Mesendoderm (in vitro differentiated cells): ENCODE measurements at regions not wholly inside any gene's neighbourhood (a gene's known extent, or its start where the extent isn't known, plus 50 kb on each side); places are given as distances from the start of the nearest gene placed in this dataset.

ENCODE experiments used
- DNase-seq: peaks from one replicate; pipeline ENCODE4 v3.0.0; 2013
- H2AK5ac ChIP-seq: 2 replicates; pipeline ENCODE4 v1.6.1; 2013; ENCODE audit warnings: low read length, inconsistent platforms
- H2BK120ac ChIP-seq: 2 replicates; pipeline ENCODE4 v1.6.1; 2013; ENCODE audit warnings: low read depth, mild to moderate bottlenecking, low read length, moderate library complexity, mixed read lengths
- H2BK15ac ChIP-seq: replicated peaks from 2 replicates; pipeline ENCODE4 v1.6.1; 2013; ENCODE audit warnings: low read depth, mild to moderate bottlenecking, moderate library complexity
- H2BK5ac ChIP-seq: 2 replicates; pipeline ENCODE4 v1.6.1; 2013; ENCODE audit warnings: low read length, inconsistent platforms
- H3K18ac ChIP-seq: 2 replicates; pipeline ENCODE4 v1.6.1; 2013; ENCODE audit warnings: mild to moderate bottlenecking, low read length, mixed read lengths
- H3K23ac ChIP-seq: one replicate; pipeline ENCODE4 v1.6.1; 2013; ENCODE audit warnings: low read length
- H3K27ac ChIP-seq: 2 replicates; pipeline ENCODE4 v1.5.1; 2013; ENCODE audit warnings: low read depth, mild to moderate bottlenecking, inconsistent platforms, low read length, moderate library complexity
- H3K27me3 ChIP-seq: 2 replicates; pipeline ENCODE4 v1.6.1; 2013; ENCODE audit warnings: low read length, control low read depth, mild to moderate bottlenecking, inconsistent platforms; ENCODE audit not compliant: insufficient read depth, poor library complexity
- H3K36me3 ChIP-seq: 2 replicates; pipeline ENCODE4 v1.6.1; 2013; ENCODE audit warnings: low read length, inconsistent platforms; ENCODE audit not compliant: control insufficient read depth, insufficient read depth
- H3K4ac ChIP-seq: one replicate; pipeline ENCODE4 v1.6.1; 2013; ENCODE audit warnings: low read depth, mild to moderate bottlenecking, low read length, moderate library complexity
- H3K4me1 ChIP-seq: 2 replicates; pipeline ENCODE4 v1.6.1; 2013; ENCODE audit warnings: low read depth, low read length, inconsistent platforms; ENCODE audit not compliant: control insufficient read depth
- H3K4me2 ChIP-seq: 2 replicates; pipeline ENCODE4 v1.6.1; 2013; ENCODE audit warnings: low read length
- H3K4me3 ChIP-seq: 2 replicates; pipeline ENCODE4 v1.5.1; 2013; ENCODE audit warnings: mild to moderate bottlenecking, low read length
- H3K56ac ChIP-seq: one replicate; pipeline ENCODE4 v1.6.1; 2013; ENCODE audit warnings: low read length
- H3K79me1 ChIP-seq: 2 replicates; pipeline ENCODE4 v1.6.1; 2013; ENCODE audit warnings: low read length, inconsistent platforms
- H3K79me2 ChIP-seq: 2 replicates; pipeline ENCODE4 v1.6.1; 2013; ENCODE audit warnings: mild to moderate bottlenecking, low read length; ENCODE audit not compliant: control insufficient read depth, insufficient read depth
- H3K9ac ChIP-seq: 2 replicates; pipeline ENCODE4 v1.6.1; 2013; ENCODE audit warnings: low read length, inconsistent platforms
- H4K5ac ChIP-seq: one replicate; pipeline ENCODE4 v1.6.1; 2013; ENCODE audit warnings: low read length
- H4K8ac ChIP-seq: one replicate; pipeline ENCODE4 v1.6.1; 2013; ENCODE audit warnings: low read depth, mild to moderate bottlenecking, control low read depth, low read length, moderate library complexity
- WGBS: extraction: QIAGEN DNeasy Blood & Tissue Kit; methylation state at CpG from one replicate; pipeline ENCODE4 v1.1.7; 2013; ENCODE audit warnings: low lambda C conversion rate, missing lambda C conversion rate; ENCODE audit not compliant: insufficient coverage; ENCODE audit errors: extremely low coverage; 5-methylcytosine and 5-hydroxymethylcytosine counted together

GRCh38 chr2:239526666-239527415 lies 126.0 kb upstream of the HDAC4 start:
- no peaks in the 10 kb centered on the region for H3K79me2 ChIP-seq
- no peak overlapping the region for H3K4me2 ChIP-seq
- H4K8ac ChIP-seq: no peak overlapping the region
- DNase-seq: no peak
- no peak overlapping the region for H3K23ac ChIP-seq
- WGBS: no CpG with 5 or more reads among the region's 25 CpGs
- H3K27me3 ChIP-seq: no peaks in the 10 kb centered on the region
- H2BK120ac ChIP-seq: no peak overlapping the region
- no peak overlapping the region for H3K56ac ChIP-seq
- no peak overlapping the region for H3K9ac ChIP-seq
- no peak overlapping the region for H3K18ac ChIP-seq
- H3K27ac ChIP-seq: no peak overlapping the region
- no peaks in the 10 kb centered on the region for H3K4me1 ChIP-seq
- H3K36me3 ChIP-seq: no peaks in the 10 kb centered on the region
- no peak overlapping the region for H4K5ac ChIP-seq
- H2BK15ac ChIP-seq: no peak overlapping the region
- no peak overlapping the region for H3K4ac ChIP-seq
- no peak overlapping the region for H2BK5ac ChIP-seq
- no peaks in the 10 kb centered on the region for H3K79me1 ChIP-seq
- H3K4me3 ChIP-seq: no peak overlapping the region
- H2AK5ac ChIP-seq: no peak overlapping the region

GRCh38 chr2:239526038-239526437 lies 125.2 kb upstream of the HDAC4 start:
- H3K79me1 ChIP-seq: no peaks in the 10 kb centered on the region
- no peak overlapping the region for H3K18ac ChIP-seq
- no peaks in the 10 kb centered on the region for H3K27me3 ChIP-seq
- H4K8ac ChIP-seq: no peak overlapping the region
- H3K56ac ChIP-seq: no peak overlapping the region
- no peaks in the 10 kb centered on the region for H3K4me1 ChIP-seq
- no peak overlapping the region for H3K4me2 ChIP-seq
- no peak for DNase-seq
- H3K9ac ChIP-seq: no peak overlapping the region
- H2AK5ac ChIP-seq: no peak overlapping the region
- no peaks in the 10 kb centered on the region for H3K36me3 ChIP-seq
- no peak overlapping the region for H2BK120ac ChIP-seq
- H3K23ac ChIP-seq: no peak overlapping the region
- no peak overlapping the region for H3K4ac ChIP-seq
- H2BK15ac ChIP-seq: no peak overlapping the region
- no CpG with 5 or more reads among the region's 8 CpGs for WGBS
- H2BK5ac ChIP-seq: no peak overlapping the region
- no peak overlapping the region for H3K4me3 ChIP-seq
- no peak overlapping the region for H3K27ac ChIP-seq
- H3K79me2 ChIP-seq: no peaks in the 10 kb centered on the region
- no peak overlapping the region for H4K5ac ChIP-seq

GRCh38 chr2:239523954-239524330 lies 123.1 kb upstream of the HDAC4 start:
- Histone ChIP-seq H3K18ac (no peak overlapping the region), H3K79me2 (no peaks in the 10 kb centered on the region), H3K4me3 (no peak overlapping the region), H2BK120ac (no peak overlapping the region), H2BK5ac (no peak overlapping the region), H3K56ac (no peak overlapping the region), H3K4me2 (no peak overlapping the region), H2BK15ac (no peak overlapping the region), H3K23ac (no peak overlapping the region), H3K79me1 (no peaks in the 10 kb centered on the region), H3K27ac (no peak overlapping the region), H3K4ac (no peak overlapping the region), H2AK5ac (no peak overlapping the region), H3K36me3 (no peaks in the 10 kb centered on the region), H4K5ac (no peak overlapping the region), H3K9ac (no peak overlapping the region), H3K4me1 (no peaks in the 10 kb centered on the region), H4K8ac (no peak overlapping the region), H3K27me3 (no peaks in the 10 kb centered on the region)
- WGBS: no CpG with 5 or more reads among the region's 2 CpGs
- DNase-seq: no peak

- no peak overlapping the region for H3K27ac ChIP-seq
- no CpG with 5 or more reads among the region's 15 CpGs for WGBS
Measured at GRCh38 chr2:239523147-239523953, 122.5 kb upstream of the HDAC4 start.

GRCh38 chr2:239522740-239523119 lies 121.9 kb upstream of the HDAC4 start:
- H2BK15ac ChIP-seq: no peak overlapping the region
- H2BK120ac ChIP-seq: no peak overlapping the region
- no peak overlapping the region for H2AK5ac ChIP-seq
- H4K8ac ChIP-seq: no peak overlapping the region
- H3K4me1 ChIP-seq: no peaks in the 10 kb centered on the region
- DNase-seq: no peak
- H3K27me3 ChIP-seq: no peaks in the 10 kb centered on the region
- no CpG with 5 or more reads among the region's 12 CpGs for WGBS
- no peak overlapping the region for H3K23ac ChIP-seq
- no peak overlapping the region for H3K27ac ChIP-seq
- no peaks in the 10 kb centered on the region for H3K79me1 ChIP-seq
- no peak overlapping the region for H3K18ac ChIP-seq
- H3K36me3 ChIP-seq: no peaks in the 10 kb centered on the region
- H3K4me3 ChIP-seq: no peak overlapping the region
- H4K5ac ChIP-seq: no peak overlapping the region
- H3K56ac ChIP-seq: no peak overlapping the region
- H3K9ac ChIP-seq: no peak overlapping the region
- no peaks in the 10 kb centered on the region for H3K79me2 ChIP-seq
- no peak overlapping the region for H3K4ac ChIP-seq
- no peak overlapping the region for H2BK5ac ChIP-seq
- no peak overlapping the region for H3K4me2 ChIP-seq

More at GRCh38 chr2:239523147-239523953, 122.5 kb upstream of the HDAC4 start:
- Histone ChIP-seq H2BK15ac (no peak overlapping the region), H3K79me2 (no peaks in the 10 kb centered on the region), H3K79me1 (no peaks in the 10 kb centered on the region), H3K4me2 (no peak overlapping the region), H2AK5ac (no peak overlapping the region), H3K4me1 (no peaks in the 10 kb centered on the region), H3K23ac (no peak overlapping the region), H4K8ac (no peak overlapping the region), H3K9ac (no peak overlapping the region), H3K36me3 (no peaks in the 10 kb centered on the region), H3K27me3 (no peaks in the 10 kb centered on the region), H3K4ac (no peak overlapping the region), H3K56ac (no peak overlapping the region), H4K5ac (no peak overlapping the region), H2BK120ac (no peak overlapping the region), H3K4me3 (no peak overlapping the region), H2BK5ac (no peak overlapping the region), H3K18ac (no peak overlapping the region)
- no peak for DNase-seq
